ENCODE measurements at regions not wholly inside any gene's neighbourhood (a gene's known extent, or its start where the extent isn't known, plus 50 kb on each side); places are given as distances from the start of the nearest gene placed in this dataset.

DNA sequence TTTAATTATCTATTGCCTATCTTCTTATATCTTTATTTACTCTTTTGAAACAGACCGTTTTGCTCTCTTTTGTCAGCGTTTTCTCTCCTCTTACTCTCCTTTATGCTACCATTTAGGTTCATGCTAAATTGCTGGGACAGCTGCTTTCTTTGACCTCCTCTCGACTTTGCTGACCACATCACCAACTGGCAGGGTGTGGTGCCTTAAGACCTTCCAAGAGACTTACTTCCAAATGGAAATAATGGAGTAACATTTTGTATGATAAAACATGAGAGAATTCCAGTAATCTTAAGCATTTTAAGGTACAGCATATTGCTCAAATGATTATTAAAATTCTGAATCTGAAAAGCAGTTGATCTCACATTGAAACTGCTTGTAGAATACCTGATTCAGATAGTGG is 71.5 kb upstream of the MEF2C start:
- no peak for TF ChIP-seq CTCF (IDR thresholded peaks at IDR 0.05; ENCODE audit: insufficient read depth, low read length, poor library complexity, severe bottlenecking)
- Histone ChIP-seq H3K27me3 (replicated peaks; ENCODE audit: control insufficient read depth, insufficient read depth, low read length) (no peaks in the 10 kb centered on the region), H3K36me3 (ENCODE audit: control insufficient read depth, insufficient read depth, low read length) (no peaks in the 10 kb centered on the region), H3K4me3 (replicated peaks; ENCODE audit: low read depth, low read length) (no peak overlapping the region)
- DNase-seq (ENCODE audit: extremely low read depth, insufficient read length): no peak

GRCh38 chr5:88952996-88953643 is 70.1 kb upstream of the MEF2C start:
- Histone ChIP-seq H3K36me3 (ENCODE audit: control insufficient read depth, insufficient read depth, low read length) (no peaks in the 10 kb centered on the region), H3K4me3 (replicated peaks; ENCODE audit: low read depth, low read length) (no peak overlapping the region), H3K27me3 (replicated peaks; ENCODE audit: control insufficient read depth, insufficient read depth, low read length) (no peaks in the 10 kb centered on the region)
- TF ChIP-seq CTCF (IDR thresholded peaks at IDR 0.05; ENCODE audit: insufficient read depth, low read length, poor library complexity, severe bottlenecking): no peak
- no peak for DNase-seq (ENCODE audit: extremely low read depth, insufficient read length)

DNA sequence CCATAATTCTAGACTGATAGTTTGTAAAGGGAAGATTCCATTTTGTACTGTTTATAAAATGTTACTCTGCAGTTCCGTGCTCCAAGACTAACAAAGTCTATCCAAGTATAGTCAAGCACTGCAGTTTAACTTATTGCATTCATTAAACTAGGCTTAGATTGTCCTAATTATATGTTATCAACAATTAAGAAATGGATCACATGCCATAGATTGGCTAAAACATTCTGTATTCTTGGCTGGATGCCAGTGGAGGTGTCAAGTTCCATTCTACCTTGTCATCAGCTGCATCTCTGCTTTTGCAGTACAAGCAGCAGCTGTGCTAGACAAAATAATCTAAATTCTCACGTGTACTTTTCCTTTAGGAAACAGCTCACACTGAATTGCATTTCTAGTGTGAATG is 69.4 kb upstream of the MEF2C start:
- no peak for TF ChIP-seq CTCF (IDR thresholded peaks at IDR 0.05; ENCODE audit: insufficient read depth, low read length, poor library complexity, severe bottlenecking)
- H3K27me3 ChIP-seq (replicated peaks; ENCODE audit: control insufficient read depth, insufficient read depth, low read length): no peaks in the 10 kb centered on the region
- DNase-seq (ENCODE audit: extremely low read depth, insufficient read length): no peak
- no peak overlapping the region for H3K4me3 ChIP-seq (replicated peaks; ENCODE audit: low read depth, low read length)
- no peaks in the 10 kb centered on the region for H3K36me3 ChIP-seq (ENCODE audit: control insufficient read depth, insufficient read depth, low read length)

DNA sequence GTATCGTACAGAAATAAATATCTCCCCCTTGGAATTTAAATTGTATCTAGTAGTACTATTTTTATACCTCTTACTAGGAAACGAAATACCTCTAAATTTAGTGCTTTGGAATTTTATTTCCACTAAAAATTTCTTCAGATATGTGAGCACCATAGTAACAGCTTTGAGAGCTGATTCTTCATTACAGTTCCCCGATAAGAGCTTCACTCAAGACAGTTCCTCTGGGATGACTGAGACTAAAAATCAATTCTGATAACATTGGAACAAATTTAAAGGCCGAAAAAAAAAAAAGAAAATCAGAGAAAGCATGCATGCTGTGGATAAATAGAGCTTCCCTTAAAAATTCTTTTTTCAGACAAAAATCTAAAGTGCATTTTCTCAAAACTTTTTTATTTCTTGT is 68.5 kb upstream of the MEF2C start:
- H3K36me3 ChIP-seq (ENCODE audit: control insufficient read depth, insufficient read depth, low read length): no peaks in the 10 kb centered on the region
- no peak overlapping the region for H3K4me3 ChIP-seq (replicated peaks; ENCODE audit: low read depth, low read length)
- no peaks in the 10 kb centered on the region for H3K27me3 ChIP-seq (replicated peaks; ENCODE audit: control insufficient read depth, insufficient read depth, low read length)
- DNase-seq (ENCODE audit: extremely low read depth, insufficient read length): no peak
- TF ChIP-seq CTCF (IDR thresholded peaks at IDR 0.05; ENCODE audit: insufficient read depth, low read length, poor library complexity, severe bottlenecking): no peak

- Histone ChIP-seq H3K27me3 (replicated peaks; ENCODE audit: control insufficient read depth, insufficient read depth, low read length) (no peaks in the 10 kb centered on the region), H3K4me3 (replicated peaks; ENCODE audit: low read depth, low read length) (no peak overlapping the region), H3K36me3 (ENCODE audit: control insufficient read depth, insufficient read depth, low read length) (no peaks in the 10 kb centered on the region)
- DNase-seq (ENCODE audit: extremely low read depth, insufficient read length): no peak
- no peak for TF ChIP-seq CTCF (IDR thresholded peaks at IDR 0.05; ENCODE audit: insufficient read depth, low read length, poor library complexity, severe bottlenecking)
Measured at GRCh38 chr5:88948746-88949600, 66.0 kb upstream of the MEF2C start.
